T-helper 1 cell treated with Interleukin-12 subunit alpha and Interleukin-12 subunit beta and Interleukin-4 antibody, amounts not matched to agents 30 μg/mL and 1 μg/mL, for 36 hours (primary cell): ENCODE measurements at regions not wholly inside any gene's neighbourhood (a gene's known extent, or its start where the extent isn't known, plus 50 kb on each side); places are given as distances from the start of the nearest gene placed in this dataset.
"Not testable (repeated sequence)": the region's sequence is repeated elsewhere in the genome, so short reads cannot be mapped to it uniquely, and the experiment has no call there.

Experiments
- H3K27ac Mint-ChIP-seq: one replicate; pipeline ENCODE4 v1.8.0; 2021; ENCODE audit warnings: mild to moderate bottlenecking, mixed read lengths
- H3K27me3 Mint-ChIP-seq: one replicate; pipeline ENCODE4 v1.8.0; 2021; ENCODE audit warnings: low read depth, mixed read lengths
- H3K36me3 Mint-ChIP-seq: one replicate; pipeline ENCODE4 v1.8.0; 2021; ENCODE audit warnings: low read depth, mixed read lengths
- H3K4me1 Mint-ChIP-seq: one replicate; pipeline ENCODE4 v1.8.0; 2021; ENCODE audit warnings: low read depth, mixed read lengths
- H3K4me3 Mint-ChIP-seq: one replicate; pipeline ENCODE4 v1.8.0; 2021; ENCODE audit warnings: mild to moderate bottlenecking, moderate library complexity, mixed read lengths
- H3K9me3 Mint-ChIP-seq: one replicate; pipeline ENCODE4 v1.8.0; 2021; ENCODE audit warnings: mixed read lengths

DNA sequence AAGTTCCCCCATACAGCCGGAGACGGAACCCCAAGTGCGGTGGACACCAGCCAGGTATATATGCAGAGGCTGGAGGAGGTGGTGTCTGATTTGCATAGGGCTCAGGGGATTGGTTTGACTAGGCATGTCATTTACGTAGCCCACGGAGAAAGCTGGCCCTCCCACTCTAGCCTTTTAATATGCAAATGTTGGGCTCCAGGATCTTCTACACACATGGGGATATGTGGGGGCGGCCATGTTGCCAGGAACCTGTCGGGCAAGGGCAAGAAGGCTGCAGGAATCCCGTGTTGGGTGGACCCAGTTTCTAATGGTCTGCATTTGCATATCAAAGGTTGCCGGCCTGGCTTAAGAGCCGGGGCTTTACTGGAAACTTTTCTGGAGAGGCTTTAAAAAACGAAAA is 57.4 kb downstream of the FTHL17 start:
- H3K4me1 Mint-ChIP-seq, H3K4me3 Mint-ChIP-seq, H3K27ac Mint-ChIP-seq, H3K27me3 Mint-ChIP-seq, H3K9me3 Mint-ChIP-seq, H3K36me3 Mint-ChIP-seq: not testable (repeated sequence)

DNA sequence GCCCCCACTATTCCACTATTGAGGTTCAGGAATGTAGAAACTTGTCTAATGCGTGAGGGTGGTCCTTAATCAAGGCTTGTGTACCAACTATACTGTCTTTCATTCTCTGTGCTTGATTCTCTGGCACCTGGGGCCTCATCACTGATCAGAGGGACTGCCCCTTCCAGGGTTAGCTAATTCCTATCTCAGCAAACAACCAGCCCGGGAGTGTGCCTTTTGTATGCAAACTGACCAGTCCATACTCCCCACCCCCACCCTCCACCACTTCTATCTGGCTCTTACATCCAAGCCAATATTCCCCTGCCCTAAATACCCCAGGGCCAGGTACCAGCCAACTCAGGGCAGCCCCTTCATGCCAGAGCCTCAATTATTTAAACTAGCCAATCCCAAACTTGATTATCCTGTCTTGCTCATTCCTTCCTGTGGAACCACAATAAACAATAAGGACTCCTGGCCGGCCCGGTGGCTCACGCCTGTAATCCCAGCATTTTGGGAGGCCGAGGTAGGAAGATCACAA is 59.3 kb downstream of the FTHL17 start:
- Mint-ChIP-seq H3K4me1 (no peaks in the 10 kb centered on the region), H3K9me3 (no peaks in the 10 kb centered on the region), H3K36me3 (no peaks in the 10 kb centered on the region), H3K27me3 (no peaks in the 10 kb centered on the region), H3K27ac (no peak overlapping the region), H3K4me3 (no peak overlapping the region)

DNA sequence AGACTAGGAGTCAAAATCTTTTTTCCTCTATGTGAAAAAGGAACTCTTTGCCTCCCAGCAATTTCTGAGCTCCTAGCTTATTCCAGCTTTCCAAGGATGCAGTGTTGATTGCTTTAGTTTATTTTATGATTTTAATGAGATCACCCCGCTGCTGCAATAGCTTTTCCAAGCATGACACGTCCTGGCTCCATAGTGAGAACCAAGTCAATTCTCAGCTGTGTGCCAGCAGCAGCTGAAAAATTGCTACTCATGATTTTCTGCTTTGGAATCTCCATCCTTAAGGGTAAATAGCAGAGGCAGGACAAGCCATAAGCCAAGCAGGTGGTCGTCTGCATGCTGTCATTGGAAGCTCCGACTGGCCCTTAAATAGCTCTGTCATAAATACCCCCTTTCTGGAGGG is 64.5 kb downstream of the FTHL17 start:
- Mint-ChIP-seq H3K4me3 (no peak overlapping the region), H3K27ac (no peak overlapping the region), H3K9me3 (no peaks in the 10 kb centered on the region), H3K4me1 (no peaks in the 10 kb centered on the region), H3K27me3 (no peaks in the 10 kb centered on the region), H3K36me3 (no peaks in the 10 kb centered on the region)

DNA sequence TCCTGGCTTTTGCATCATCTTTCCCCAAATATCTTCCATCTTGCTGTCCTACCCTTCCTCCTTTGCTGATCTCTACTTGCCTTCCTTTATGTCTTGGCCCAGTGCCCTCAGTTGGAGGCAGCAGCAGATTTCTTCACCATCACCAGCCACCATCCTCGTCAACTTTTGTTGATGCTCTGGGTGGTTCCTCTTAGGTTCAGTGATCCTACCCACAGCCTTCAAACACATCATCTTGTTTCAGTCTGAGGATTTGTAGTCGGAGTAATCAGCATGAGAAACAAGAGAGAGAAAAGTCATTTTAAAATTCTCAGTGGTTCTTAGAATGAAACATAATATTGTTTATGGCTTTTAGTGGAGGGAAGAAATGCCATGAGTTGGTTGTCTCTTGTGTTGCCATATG is 65.8 kb downstream of the FTHL17 start:
- Mint-ChIP-seq H3K9me3 (no peaks in the 10 kb centered on the region), H3K27ac (no peak overlapping the region), H3K27me3 (no peaks in the 10 kb centered on the region), H3K36me3 (no peaks in the 10 kb centered on the region), H3K4me1 (no peaks in the 10 kb centered on the region), H3K4me3 (no peak overlapping the region)

DNA sequence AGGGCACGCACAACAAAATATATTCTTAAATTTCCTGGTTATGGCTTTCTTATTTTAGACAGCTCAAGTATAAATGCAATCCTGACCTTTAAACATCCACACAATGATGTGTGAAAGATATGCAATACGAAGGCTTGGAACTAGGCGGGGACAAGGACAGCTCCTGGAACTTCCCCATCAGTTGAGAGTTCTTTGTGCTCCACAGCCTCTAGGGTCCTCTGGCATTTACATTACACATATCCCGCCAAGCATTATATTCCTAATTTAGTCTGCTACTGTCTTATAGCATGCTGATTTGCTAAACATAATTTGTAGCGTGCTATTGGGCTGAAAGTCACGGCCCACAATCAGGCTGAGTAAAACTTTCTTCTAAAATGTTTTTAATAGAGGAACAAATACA is 74.4 kb downstream of the FTHL17 start:
- H3K4me3 Mint-ChIP-seq: no peak overlapping the region
- H3K9me3 Mint-ChIP-seq: no peaks in the 10 kb centered on the region
- H3K27ac Mint-ChIP-seq: no peak overlapping the region
- no peaks in the 10 kb centered on the region for H3K4me1 Mint-ChIP-seq
- peaks cover 4% of the 10 kb centered on the region for H3K27me3 Mint-ChIP-seq
- H3K36me3 Mint-ChIP-seq: no peaks in the 10 kb centered on the region

DNA sequence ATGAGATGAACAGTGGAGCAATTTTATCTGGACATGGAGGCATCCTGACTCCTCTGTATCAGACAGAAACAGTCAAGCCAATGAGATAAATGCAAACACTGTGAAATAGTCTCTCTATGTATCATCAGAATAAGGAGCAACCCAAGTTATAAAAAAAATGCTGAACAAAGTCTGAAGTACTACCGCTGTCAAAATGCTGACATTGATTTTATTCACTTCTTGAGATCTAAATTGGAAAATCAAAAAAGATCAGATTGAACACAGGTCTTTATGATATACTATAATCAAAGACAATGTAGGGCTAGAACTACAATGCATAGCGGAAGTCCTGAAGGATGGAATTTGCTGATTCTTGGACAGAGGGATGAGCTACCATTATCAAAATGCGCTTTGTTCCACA is 76.1 kb downstream of the FTHL17 start:
- H3K4me1 Mint-ChIP-seq: no peaks in the 10 kb centered on the region
- no peaks in the 10 kb centered on the region for H3K9me3 Mint-ChIP-seq
- no peaks in the 10 kb centered on the region for H3K36me3 Mint-ChIP-seq
- peaks cover 4% of the 10 kb centered on the region for H3K27me3 Mint-ChIP-seq
- no peak overlapping the region for H3K27ac Mint-ChIP-seq
- H3K4me3 Mint-ChIP-seq: no peak overlapping the region

DNA sequence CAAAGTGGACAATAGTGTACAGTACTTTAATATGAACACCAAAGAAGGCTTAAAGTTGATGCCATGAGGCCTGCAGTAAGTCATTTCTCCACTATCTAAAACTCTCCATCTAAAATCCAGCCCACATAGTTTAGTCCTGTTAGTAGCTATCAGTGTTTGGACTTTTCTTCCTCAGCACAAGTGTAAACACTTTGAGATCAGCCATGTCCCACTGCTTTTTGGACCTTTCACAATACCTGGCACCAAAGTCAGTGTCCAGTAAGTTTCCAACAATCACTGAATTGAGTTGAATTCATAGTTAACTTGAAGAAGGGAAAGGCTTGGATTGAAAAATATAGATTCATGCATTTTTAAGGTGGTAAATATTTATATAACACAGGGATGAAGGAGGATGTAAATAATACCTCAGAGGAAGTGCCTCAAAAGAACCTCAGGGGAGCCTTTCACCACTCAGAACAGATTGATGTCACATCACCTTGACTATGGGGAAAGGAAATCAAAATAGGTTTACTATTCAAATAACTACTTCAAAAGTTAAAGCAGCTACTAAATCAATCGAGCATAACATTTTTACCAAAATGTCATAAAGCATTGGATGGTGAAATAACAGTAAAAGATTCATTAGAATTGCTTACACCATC is 76.7 kb downstream of the FTHL17 start:
- H3K4me3 Mint-ChIP-seq: no peak overlapping the region
- no peaks in the 10 kb centered on the region for H3K36me3 Mint-ChIP-seq
- no peak overlapping the region for H3K27ac Mint-ChIP-seq
- peaks cover 4% of the 10 kb centered on the region for H3K27me3 Mint-ChIP-seq
- H3K9me3 Mint-ChIP-seq: no peaks in the 10 kb centered on the region
- no peaks in the 10 kb centered on the region for H3K4me1 Mint-ChIP-seq

DNA sequence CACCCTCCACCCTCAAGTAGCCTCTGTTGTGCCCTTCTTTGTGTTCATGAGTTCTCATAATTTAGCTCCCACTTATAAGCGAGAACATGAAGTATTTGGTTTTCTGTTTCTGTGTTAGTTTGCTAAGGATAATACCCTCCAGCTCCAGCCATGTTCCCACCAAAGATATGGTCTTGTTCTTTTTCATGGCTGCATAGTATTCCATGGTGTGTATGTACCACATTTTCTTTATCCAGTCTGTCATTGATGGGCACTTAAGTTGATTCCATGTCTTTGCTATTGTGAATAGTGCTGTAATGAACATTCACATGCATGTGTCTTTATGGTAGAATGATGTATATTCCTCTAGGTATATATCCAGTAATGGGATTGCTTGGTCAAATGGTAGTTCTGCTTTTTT is 77.8 kb downstream of the FTHL17 start:
- H3K27ac Mint-ChIP-seq, H3K4me3 Mint-ChIP-seq, H3K9me3 Mint-ChIP-seq, H3K27me3 Mint-ChIP-seq, H3K4me1 Mint-ChIP-seq, H3K36me3 Mint-ChIP-seq: not testable (repeated sequence)

DNA sequence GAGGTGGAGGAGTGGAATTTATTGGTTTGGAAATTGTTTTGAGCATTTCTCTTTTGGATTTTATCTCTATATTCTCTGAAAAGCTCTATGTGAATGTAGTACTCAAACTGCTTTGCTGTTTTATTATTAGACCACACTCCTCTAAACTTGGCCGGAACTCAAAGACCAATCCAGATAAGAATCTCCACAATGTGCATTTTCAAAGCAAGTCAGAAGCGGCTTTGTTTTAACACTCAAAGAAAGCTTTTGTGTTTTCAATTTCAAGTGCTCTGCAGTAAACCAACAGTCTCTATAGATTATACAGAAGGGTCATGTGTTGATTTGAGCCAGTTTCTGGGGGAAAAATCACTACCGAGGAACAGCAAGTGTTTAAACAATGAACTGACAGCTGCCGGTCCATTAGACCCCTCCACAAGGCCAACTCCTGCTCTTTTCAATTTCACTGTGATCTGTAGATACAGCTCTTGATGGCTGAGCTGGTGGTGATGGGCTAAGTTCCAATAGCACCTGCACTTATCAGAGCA is 79.4 kb downstream of the FTHL17 start:
- H3K9me3 Mint-ChIP-seq: no peaks in the 10 kb centered on the region
- no peak overlapping the region for H3K27ac Mint-ChIP-seq
- no peaks in the 10 kb centered on the region for H3K36me3 Mint-ChIP-seq
- no peak overlapping the region for H3K4me3 Mint-ChIP-seq
- H3K27me3 Mint-ChIP-seq: peaks cover 4% of the 10 kb centered on the region
- no peaks in the 10 kb centered on the region for H3K4me1 Mint-ChIP-seq

DNA sequence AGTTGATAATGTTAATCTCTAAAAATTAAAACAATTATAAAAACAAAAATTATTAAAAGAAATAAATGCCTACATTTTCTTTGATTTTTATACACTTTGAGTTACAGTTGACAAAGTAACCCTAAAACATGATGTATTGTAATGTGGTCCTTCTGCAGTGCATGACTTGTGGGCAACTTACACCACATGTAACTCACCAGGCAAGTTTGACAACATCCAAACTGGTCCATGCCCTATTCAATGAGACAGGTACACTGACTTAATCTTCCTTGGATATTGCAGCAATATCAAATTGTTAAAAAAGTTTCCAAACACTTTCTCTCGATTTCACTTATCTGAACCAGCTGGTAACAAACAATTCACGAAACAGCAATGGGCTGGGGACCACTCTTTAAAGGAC is 81.5 kb downstream of the FTHL17 start:
- H3K27ac Mint-ChIP-seq: no peak overlapping the region
- H3K36me3 Mint-ChIP-seq: no peaks in the 10 kb centered on the region
- H3K27me3 Mint-ChIP-seq: peaks cover 4% of the 10 kb centered on the region
- no peaks in the 10 kb centered on the region for H3K4me1 Mint-ChIP-seq
- H3K4me3 Mint-ChIP-seq: no peak overlapping the region
- H3K9me3 Mint-ChIP-seq: no peaks in the 10 kb centered on the region

DNA sequence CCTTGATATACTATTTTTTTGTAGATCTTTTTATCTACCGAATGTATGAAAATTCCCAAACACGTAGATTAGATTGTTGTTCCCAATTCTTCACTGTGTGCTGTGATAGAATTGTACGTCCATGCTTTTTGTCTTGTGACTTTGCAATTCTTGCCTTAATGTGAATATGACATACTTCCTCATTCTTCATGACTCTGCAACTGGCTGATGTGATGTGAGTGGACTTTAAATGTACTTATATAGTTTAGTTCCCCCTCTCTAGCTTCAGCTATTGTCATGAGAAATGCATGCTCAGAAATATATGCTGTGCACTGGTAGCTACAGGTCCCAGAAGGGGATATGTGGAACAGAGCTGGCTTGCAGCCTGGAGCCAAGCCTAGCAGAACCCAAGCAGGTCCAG is 89.4 kb downstream of the FTHL17 start:
- Mint-ChIP-seq H3K4me1 (no peaks in the 10 kb centered on the region), H3K27me3 (no peaks in the 10 kb centered on the region), H3K36me3 (no peaks in the 10 kb centered on the region), H3K27ac (no peak overlapping the region), H3K9me3 (no peaks in the 10 kb centered on the region), H3K4me3 (no peak overlapping the region)

DNA sequence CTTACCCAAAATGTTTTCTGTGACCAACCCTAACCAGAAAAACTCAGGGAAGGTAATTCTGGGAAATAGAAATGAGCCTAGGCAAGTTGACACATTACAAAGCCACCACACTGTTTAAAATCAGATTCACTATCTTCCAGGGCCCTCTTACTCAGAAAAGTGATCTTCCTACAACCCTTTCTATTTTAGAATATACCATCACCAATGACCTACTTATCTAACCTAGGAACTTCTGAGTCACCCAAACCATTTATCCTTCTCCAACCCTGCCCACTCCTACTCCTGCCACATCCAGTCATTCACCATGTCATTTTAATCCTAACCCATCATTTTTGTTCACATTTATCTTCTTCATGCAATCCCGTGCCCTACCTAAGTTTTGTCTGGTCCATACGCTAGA is 89.9 kb downstream of the FTHL17 start:
- Mint-ChIP-seq H3K4me3 (no peak overlapping the region), H3K27me3 (no peaks in the 10 kb centered on the region), H3K27ac (no peak overlapping the region), H3K36me3 (no peaks in the 10 kb centered on the region), H3K4me1 (no peaks in the 10 kb centered on the region), H3K9me3 (no peaks in the 10 kb centered on the region)

DNA sequence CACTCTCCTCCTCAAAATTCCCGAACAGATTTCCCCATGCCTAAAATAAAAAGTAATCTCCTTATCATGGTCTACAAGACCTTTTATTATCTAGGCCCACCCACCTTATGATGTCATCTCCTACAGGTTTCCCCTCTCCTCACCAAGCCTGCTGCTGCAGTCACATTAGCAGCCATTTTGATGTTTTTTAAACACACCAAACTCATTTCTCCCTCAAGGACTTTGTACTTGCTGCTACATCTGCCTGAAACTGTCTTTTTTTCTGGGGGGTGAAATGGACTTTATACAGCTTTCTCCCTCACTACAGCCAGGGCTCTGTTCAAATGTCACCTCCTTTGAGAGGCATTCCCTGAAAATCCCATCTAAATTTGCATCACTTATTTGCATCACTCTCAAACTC is 90.2 kb upstream of the TAB3 start:
- Mint-ChIP-seq H3K27ac (no peak overlapping the region), H3K4me1 (no peaks in the 10 kb centered on the region), H3K36me3 (no peaks in the 10 kb centered on the region), H3K4me3 (no peak overlapping the region), H3K27me3 (no peaks in the 10 kb centered on the region), H3K9me3 (no peaks in the 10 kb centered on the region)

DNA sequence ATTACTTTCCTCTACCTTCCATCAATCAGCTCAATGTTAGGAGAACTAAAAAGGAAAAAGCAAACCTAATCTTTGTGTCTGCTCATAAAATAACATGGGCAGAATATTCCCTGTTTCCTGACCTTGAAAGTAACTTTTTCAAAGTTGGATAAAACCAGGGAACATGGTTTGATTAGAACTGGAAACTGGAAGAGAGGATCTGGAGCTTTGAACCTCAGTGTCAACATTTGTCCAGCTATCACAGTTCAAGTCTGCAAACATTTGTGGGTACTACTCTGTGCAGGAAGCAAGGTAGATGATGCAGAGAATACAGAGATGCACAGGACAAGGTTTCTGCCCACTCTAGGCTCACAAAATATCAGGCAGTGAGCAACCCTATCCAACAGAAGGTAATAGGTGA is 86.4 kb upstream of the TAB3 start:
- H3K27me3 Mint-ChIP-seq: no peaks in the 10 kb centered on the region
- H3K36me3 Mint-ChIP-seq: no peaks in the 10 kb centered on the region
- no peak overlapping the region for H3K4me3 Mint-ChIP-seq
- no peak overlapping the region for H3K27ac Mint-ChIP-seq
- H3K9me3 Mint-ChIP-seq: no peaks in the 10 kb centered on the region
- peaks cover 3% of the 10 kb centered on the region for H3K4me1 Mint-ChIP-seq

DNA sequence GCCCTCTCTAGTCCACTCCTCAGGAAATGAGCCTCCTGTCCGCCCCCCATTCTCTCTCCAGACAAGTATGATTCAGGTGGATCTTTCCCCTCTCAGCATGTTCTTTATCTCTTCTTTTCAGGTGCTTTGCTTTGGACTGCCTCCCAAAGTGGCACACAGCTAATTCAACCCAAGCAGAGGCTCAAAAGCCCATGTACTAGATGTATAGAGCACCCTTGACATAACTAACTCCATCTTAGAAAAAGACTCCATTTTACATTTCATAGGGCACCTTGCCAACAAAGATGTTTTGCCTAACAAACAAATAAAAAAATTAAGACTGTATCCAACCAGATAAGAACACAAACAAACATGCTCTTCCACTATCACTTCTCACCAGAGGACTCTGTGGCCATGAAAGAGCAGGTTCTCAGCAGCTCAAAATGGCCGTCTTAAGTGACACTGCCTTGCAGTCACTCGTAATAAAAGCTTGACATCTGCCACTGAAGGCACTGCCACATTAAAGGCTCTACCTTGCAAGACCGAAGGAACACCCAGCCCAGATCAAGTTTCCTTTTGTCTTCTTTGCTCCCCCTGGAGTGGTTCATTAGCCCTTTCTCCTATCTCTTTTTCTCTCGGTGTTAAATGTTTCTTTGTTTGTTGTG is 84.9 kb upstream of the TAB3 start:
- H3K4me3 Mint-ChIP-seq: no peak overlapping the region

More for the DNA sequence above, 84.9 kb upstream of the TAB3 start:
- no peak overlapping the region for H3K27ac Mint-ChIP-seq
- H3K36me3 Mint-ChIP-seq: no peaks in the 10 kb centered on the region
- H3K4me1 Mint-ChIP-seq: peaks cover 3% of the 10 kb centered on the region
- H3K9me3 Mint-ChIP-seq: no peaks in the 10 kb centered on the region
- H3K27me3 Mint-ChIP-seq: no peaks in the 10 kb centered on the region
